ENCODE measurements at regions not wholly inside any gene's neighbourhood (a gene's known extent, or its start where the extent isn't known, plus 50 kb on each side); places are given as distances from the start of the nearest gene placed in this dataset.
A peak's percentile ranks its signal among the peaks of the same experiment; 100 is the strongest.
"Not testable (repeated sequence)": the region's sequence is repeated elsewhere in the genome, so short reads cannot be mapped to it uniquely, and the experiment has no call there.

- no peak for DNase-seq
Measured at GRCh38 chr12:71385155-71385554, 54.4 kb upstream of the LGR5 start.

DNA sequence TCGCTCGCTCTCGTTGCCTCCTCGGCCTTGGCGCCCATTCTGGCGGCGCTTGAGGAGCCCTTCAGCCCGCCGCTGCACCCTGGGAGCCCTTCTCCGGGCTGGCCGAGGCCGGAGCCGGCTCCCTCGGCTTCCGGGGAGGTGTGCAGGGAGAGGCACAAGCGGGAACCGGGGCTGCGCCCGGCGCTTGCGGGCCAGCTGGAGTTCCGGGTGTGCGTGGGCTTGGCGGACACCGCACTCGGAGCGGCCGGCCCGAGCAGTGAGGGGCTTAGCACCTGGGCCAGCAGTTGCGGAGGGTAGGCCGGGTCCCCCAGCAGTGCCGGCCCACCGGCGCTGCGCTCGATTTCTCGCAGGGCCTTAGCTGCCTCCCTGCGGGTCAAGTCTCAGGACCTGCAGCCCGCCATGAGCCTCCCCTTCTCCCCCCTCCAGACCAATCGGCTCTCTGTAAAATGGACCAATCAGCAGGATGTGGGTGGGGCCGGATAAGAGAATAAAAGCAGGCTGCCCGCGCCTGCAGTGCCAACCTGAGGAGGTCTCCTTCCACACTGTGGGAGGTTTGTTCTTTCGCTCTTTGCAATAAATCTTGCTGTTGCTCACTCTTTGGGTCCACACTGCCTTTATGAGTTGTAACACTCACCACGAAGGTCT, 62.8 kb upstream of the LGR5 start:
- DNase-seq: not testable (repeated sequence)

- DNase-seq: peak; percentile 8
Measured at GRCh38 chr12:71371122-71371521, 68.5 kb upstream of the LGR5 start.

GRCh38 chr12:71360013-71360412, 79.6 kb upstream of the LGR5 start:
- DNase-seq: no peak

- DNase-seq: no peak
Measured at GRCh38 chr12:71356569-71356968, 83.0 kb upstream of the LGR5 start.

DNA sequence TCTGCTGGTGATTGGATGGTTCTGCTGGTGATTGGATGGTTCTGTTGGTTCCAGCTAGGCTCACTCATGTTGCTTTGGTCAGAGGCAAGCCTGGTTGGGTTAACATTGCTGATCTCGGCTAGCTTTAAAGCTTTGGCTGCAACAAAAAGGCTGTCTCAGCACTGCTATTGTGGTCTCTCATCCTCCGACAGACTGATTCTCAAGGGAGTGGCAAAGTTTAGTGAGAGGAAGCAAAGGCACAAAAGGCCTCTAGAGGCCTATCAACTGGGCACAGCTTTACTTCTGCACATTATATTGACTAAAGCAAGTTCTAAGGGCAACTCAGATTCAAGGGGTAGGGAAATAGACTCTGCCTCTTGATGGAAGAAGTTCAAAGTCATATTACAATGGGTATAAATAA, 84.7 kb upstream of the LGR5 start:
- no peak for DNase-seq

DNA sequence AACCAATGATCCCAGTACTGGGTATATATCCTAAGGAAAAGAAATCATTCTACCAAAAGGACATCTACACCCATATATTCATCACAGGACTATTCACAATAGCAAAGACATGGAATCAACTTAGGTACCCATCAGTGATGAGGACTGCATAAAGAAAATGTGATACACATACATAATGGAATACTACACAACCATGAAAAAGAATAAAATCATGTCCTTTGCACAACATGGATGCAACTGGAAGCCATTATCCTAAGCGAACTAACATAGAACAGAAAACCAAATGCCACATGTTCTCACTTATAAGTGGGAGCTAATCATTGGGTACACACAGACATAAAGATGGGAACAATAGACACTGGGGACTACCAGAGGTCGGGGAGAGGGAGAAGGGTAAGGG, 86.0 kb upstream of the LGR5 start:
- no peak for DNase-seq

DNA sequence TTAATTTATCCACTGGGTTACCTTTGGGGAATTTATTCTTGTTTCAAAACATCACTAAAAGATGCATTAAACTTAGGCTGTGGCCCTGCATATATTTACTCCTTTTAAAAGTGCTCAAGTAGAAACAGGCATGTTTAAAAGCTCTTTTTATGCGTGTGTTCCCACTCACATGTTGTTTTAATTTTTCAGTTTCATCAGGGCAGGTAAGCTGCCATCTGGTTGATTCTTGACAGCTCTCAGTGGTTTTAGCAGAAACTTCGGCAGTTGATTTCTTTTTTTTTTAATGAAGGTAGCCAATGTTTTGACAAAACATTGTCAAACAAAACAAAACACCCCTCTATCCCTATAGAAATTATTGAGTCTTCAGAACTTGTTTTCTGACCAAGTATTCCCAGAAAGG, 89.6 kb upstream of the LGR5 start:
- no peak for DNase-seq

DNA sequence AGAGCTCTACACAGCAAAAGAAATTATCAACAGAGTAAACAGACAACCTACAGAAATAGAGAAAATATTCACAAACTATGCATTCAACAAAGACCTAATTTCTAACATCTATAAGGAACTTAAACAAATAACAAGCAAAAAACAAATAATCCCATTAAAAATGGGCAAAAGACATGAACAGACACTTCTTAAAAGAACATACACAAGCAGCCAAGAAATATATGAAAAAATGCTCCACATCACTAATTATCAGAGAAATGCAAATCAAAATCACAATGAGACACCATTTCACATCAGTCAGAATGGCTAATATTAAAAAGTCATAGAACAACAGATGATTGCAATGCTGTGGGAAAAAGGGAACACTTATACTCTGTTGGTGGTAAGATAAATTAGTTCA, 100.7 kb upstream of the LGR5 start:
- DNase-seq: no peak

DNA sequence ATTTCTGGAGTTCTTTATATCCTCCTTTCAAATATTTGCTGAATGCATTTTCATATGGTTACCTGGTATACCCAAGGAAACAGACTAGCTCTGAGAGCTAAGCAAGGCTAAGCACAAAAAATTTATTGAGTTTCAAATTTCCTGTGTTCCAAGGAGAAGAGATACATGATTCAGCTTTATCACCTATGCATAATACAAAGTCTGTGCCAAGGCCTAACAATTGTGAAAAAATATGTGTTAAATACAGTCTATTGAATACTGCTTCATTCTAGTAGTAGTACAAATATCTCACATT, 103.7 kb upstream of the LGR5 start:
- no peak for DNase-seq

DNA sequence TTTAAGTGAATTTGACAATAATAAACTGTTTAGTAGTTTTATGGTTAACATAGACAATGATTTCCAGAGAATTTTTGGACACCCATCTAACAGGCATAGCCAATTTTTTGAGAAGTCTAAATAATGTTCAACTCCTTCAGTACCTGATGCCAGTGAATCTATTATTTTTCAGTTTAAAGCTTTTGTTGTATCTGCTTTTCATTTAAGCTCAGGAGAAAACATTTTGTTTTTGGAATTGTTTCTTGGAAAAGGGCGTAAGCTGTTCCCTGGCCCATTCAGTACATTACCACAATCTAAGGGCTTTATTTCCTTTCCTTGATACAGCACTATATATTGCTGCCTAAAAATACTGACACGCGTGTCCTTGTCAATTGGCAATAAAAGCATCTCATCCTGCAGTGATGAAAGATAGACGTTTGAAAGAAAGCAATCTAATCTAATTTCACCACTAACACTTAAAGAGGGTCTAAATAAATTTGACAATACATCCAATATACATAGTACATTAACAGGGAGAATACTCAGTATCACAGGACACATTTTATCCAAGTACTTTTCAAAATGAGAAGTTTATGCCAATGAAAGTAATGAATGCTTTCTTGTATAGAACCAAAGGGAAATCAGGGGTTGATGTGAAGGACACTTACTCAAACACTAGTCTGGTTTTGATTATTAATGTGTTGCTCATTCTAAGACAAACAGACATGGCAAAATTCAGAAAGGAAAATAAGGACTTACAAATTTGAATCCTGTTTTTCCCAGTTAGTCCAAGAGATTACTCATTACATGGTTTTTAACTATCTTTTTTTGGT, 104.2 kb upstream of the LGR5 start:
- DNase-seq: peak; percentile 27

DNA sequence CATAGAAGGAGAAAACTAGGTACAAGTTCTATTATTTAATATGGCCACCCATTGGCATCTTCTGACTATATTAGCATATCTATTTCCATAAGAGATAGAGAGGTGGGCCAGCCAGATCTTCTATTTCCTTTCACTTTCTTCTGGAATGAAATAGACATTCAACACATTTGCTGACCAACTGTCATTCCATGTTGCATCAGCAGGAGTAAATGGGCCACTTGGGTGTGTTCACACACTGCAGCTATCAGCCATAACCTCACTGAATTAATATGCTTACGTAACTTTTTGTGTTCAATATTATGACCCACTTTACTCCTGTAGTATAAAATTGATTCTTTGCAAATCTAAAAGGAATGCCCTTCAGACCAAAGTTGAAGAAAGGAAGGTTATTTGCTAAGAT, 106.2 kb upstream of the LGR5 start:
- no peak for DNase-seq

- no peak for DNase-seq
Measured at GRCh38 chr12:71329956-71330355, 109.6 kb upstream of the LGR5 start.

DNA sequence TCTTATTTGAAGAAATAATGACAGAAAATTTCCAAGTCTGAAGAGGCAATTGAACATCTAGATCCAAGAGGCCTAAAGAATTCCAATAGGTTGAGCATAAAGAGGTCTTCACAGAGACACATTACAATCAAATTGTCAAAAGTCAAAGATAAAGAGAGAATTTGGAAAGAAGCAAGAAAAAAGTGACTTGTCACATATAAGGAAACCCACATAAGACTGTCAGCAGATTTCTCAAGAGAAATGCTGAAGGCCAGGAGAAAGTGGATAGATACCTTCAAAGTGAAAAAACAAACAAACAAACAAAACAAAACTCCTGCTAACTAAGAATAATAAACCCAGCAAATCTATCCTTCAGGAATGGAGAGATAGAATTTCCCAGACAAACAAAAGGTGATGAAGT, 118.1 kb upstream of the LGR5 start:
- DNase-seq: no peak

GRCh38 chr12:71321130-71321529, 118.5 kb upstream of the LGR5 start:
- DNase-seq: no peak

- DNase-seq: peak; percentile 35
Measured at GRCh38 chr12:71315328-71315985, 124.1 kb upstream of the LGR5 start.

DNA sequence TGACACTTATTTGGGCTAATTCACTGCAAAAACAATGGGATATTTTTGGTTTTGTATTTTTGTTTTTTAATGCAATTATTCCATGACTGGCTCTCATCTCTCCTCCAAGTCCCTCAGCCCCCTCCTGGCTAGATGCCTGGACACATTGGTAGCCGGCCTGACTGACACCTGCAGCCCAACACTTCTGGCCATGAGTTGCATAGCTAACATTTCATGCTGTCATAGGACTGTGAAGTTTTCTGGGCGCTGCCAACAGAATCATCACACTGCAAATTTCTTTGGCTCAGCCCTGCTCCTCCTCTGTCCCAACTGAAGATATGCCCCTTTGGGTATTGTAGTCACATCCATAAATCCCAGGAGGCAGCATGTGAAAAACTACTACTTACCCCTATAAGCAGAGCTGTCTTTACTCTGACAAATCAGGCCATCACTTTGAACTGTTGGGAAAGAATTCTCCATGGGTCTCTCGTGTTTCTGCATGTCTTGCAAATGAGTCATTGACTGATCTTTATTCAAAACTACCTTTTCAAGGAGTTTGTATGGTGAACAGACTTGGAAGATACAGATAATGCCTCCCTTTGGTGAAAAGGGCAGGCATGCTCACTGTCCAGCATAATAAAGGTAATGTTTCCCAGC, 126.7 kb upstream of the LGR5 start:
- DNase-seq: peak; percentile 34

- not testable (repeated sequence) for DNase-seq
Measured at GRCh38 chr12:71311611-71312010, 128.0 kb upstream of the LGR5 start.

- no peak for DNase-seq
Measured at GRCh38 chr12:71306808-71307207, 132.8 kb upstream of the LGR5 start.

GRCh38 chr12:71304306-71304705, 135.3 kb upstream of the LGR5 start:
- DNase-seq: no peak

DNA sequence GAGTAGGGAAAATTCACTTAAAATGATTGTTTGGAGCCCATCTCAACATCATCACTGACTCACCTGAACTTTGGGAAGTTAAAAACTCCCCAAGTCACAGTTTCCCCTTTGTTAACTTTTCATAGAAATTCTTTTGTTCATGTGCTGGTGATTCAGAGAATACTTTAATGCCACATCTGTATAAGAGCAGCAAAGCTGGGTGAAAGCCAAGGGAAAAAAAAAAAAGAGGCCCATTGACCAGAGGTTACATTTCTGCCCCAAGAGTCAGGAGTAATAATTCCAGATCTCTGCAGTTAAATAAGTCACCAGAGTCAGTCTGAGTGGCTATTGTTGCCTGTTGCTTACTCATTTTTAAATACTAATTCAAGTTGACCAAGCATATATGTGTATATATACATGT, 136.4 kb upstream of the LGR5 start:
- DNase-seq: no peak

- no peak for DNase-seq
Measured at GRCh38 chr12:71300772-71301675, 138.6 kb upstream of the LGR5 start.
